Mesendoderm (in vitro differentiated cells): ENCODE measurements at regions not wholly inside any gene's neighbourhood (a gene's known extent, or its start where the extent isn't known, plus 50 kb on each side); places are given as distances from the start of the nearest gene placed in this dataset.

ENCODE experiments used
- DNase-seq: peaks from one replicate; pipeline ENCODE4 v3.0.0; 2013
- H2AK5ac ChIP-seq: 2 replicates; pipeline ENCODE4 v1.6.1; 2013; ENCODE audit warnings: low read length, inconsistent platforms
- H2BK120ac ChIP-seq: 2 replicates; pipeline ENCODE4 v1.6.1; 2013; ENCODE audit warnings: low read depth, mild to moderate bottlenecking, low read length, moderate library complexity, mixed read lengths
- H2BK15ac ChIP-seq: replicated peaks from 2 replicates; pipeline ENCODE4 v1.6.1; 2013; ENCODE audit warnings: low read depth, mild to moderate bottlenecking, moderate library complexity
- H2BK5ac ChIP-seq: 2 replicates; pipeline ENCODE4 v1.6.1; 2013; ENCODE audit warnings: low read length, inconsistent platforms
- H3K18ac ChIP-seq: 2 replicates; pipeline ENCODE4 v1.6.1; 2013; ENCODE audit warnings: mild to moderate bottlenecking, low read length, mixed read lengths
- H3K23ac ChIP-seq: one replicate; pipeline ENCODE4 v1.6.1; 2013; ENCODE audit warnings: low read length
- H3K27ac ChIP-seq: 2 replicates; pipeline ENCODE4 v1.5.1; 2013; ENCODE audit warnings: low read depth, mild to moderate bottlenecking, inconsistent platforms, low read length, moderate library complexity
- H3K27me3 ChIP-seq: 2 replicates; pipeline ENCODE4 v1.6.1; 2013; ENCODE audit warnings: low read length, control low read depth, mild to moderate bottlenecking, inconsistent platforms; ENCODE audit not compliant: insufficient read depth, poor library complexity
- H3K36me3 ChIP-seq: 2 replicates; pipeline ENCODE4 v1.6.1; 2013; ENCODE audit warnings: low read length, inconsistent platforms; ENCODE audit not compliant: control insufficient read depth, insufficient read depth
- H3K4ac ChIP-seq: one replicate; pipeline ENCODE4 v1.6.1; 2013; ENCODE audit warnings: low read depth, mild to moderate bottlenecking, low read length, moderate library complexity
- H3K4me1 ChIP-seq: 2 replicates; pipeline ENCODE4 v1.6.1; 2013; ENCODE audit warnings: low read depth, low read length, inconsistent platforms; ENCODE audit not compliant: control insufficient read depth
- H3K4me2 ChIP-seq: 2 replicates; pipeline ENCODE4 v1.6.1; 2013; ENCODE audit warnings: low read length
- H3K4me3 ChIP-seq: 2 replicates; pipeline ENCODE4 v1.5.1; 2013; ENCODE audit warnings: mild to moderate bottlenecking, low read length
- H3K56ac ChIP-seq: one replicate; pipeline ENCODE4 v1.6.1; 2013; ENCODE audit warnings: low read length
- H3K79me1 ChIP-seq: 2 replicates; pipeline ENCODE4 v1.6.1; 2013; ENCODE audit warnings: low read length, inconsistent platforms
- H3K79me2 ChIP-seq: 2 replicates; pipeline ENCODE4 v1.6.1; 2013; ENCODE audit warnings: mild to moderate bottlenecking, low read length; ENCODE audit not compliant: control insufficient read depth, insufficient read depth
- H3K9ac ChIP-seq: 2 replicates; pipeline ENCODE4 v1.6.1; 2013; ENCODE audit warnings: low read length, inconsistent platforms
- H4K5ac ChIP-seq: one replicate; pipeline ENCODE4 v1.6.1; 2013; ENCODE audit warnings: low read length
- H4K8ac ChIP-seq: one replicate; pipeline ENCODE4 v1.6.1; 2013; ENCODE audit warnings: low read depth, mild to moderate bottlenecking, control low read depth, low read length, moderate library complexity
- WGBS: extraction: QIAGEN DNeasy Blood & Tissue Kit; methylation state at CpG from one replicate; pipeline ENCODE4 v1.1.7; 2013; ENCODE audit warnings: low lambda C conversion rate, missing lambda C conversion rate; ENCODE audit not compliant: insufficient coverage; ENCODE audit errors: extremely low coverage; 5-methylcytosine and 5-hydroxymethylcytosine counted together

GRCh38 chr2:122098306-122098705 is 342.9 kb downstream of the TSN start:
- H3K79me1 ChIP-seq = no peaks in the 10 kb centered on the region
- DNase-seq = no peak
- WGBS = no CpG with 5 or more reads among the region's 1 CpG
- no peak overlapping the region for H3K23ac ChIP-seq
- no peak overlapping the region for H2AK5ac ChIP-seq
- H3K56ac ChIP-seq = no peak overlapping the region
- H3K27ac ChIP-seq = no peak overlapping the region
- no peak overlapping the region for H2BK120ac ChIP-seq
- H4K8ac ChIP-seq = no peak overlapping the region
- H3K4me1 ChIP-seq = peaks cover 4% of the 10 kb centered on the region
- no peaks in the 10 kb centered on the region for H3K79me2 ChIP-seq
- H3K18ac ChIP-seq = no peak overlapping the region
- no peaks in the 10 kb centered on the region for H3K36me3 ChIP-seq
- no peak overlapping the region for H2BK5ac ChIP-seq
- H4K5ac ChIP-seq = no peak overlapping the region
- no peak overlapping the region for H3K4ac ChIP-seq
- H3K9ac ChIP-seq = no peak overlapping the region
- no peak overlapping the region for H3K4me2 ChIP-seq
- H2BK15ac ChIP-seq = no peak overlapping the region
- H3K4me3 ChIP-seq = no peak overlapping the region
- no peaks in the 10 kb centered on the region for H3K27me3 ChIP-seq

GRCh38 chr2:122100346-122100745 is 344.9 kb downstream of the TSN start:
- no peak overlapping the region for H4K8ac ChIP-seq
- H2BK15ac ChIP-seq = no peak overlapping the region
- no peak overlapping the region for H2BK5ac ChIP-seq
- no peak overlapping the region for H4K5ac ChIP-seq
- H3K18ac ChIP-seq = peak overlapping the region; percentile 81
- no peaks in the 10 kb centered on the region for H3K27me3 ChIP-seq
- H3K4me1 ChIP-seq = peaks cover 4% of the 10 kb centered on the region
- H3K56ac ChIP-seq = peak overlapping the region; percentile 59
- H3K27ac ChIP-seq = peak overlapping the region; percentile 33
- peak; percentile 97 for DNase-seq
- H3K79me2 ChIP-seq = no peaks in the 10 kb centered on the region
- no CpG with 5 or more reads among the region's 2 CpGs for WGBS
- H3K9ac ChIP-seq = no peak overlapping the region
- no peak overlapping the region for H3K4ac ChIP-seq
- H3K36me3 ChIP-seq = no peaks in the 10 kb centered on the region
- H3K4me3 ChIP-seq = no peak overlapping the region
- H2BK120ac ChIP-seq = peak overlapping the region; percentile 29
- no peaks in the 10 kb centered on the region for H3K79me1 ChIP-seq
- H3K4me2 ChIP-seq = no peak overlapping the region
- no peak overlapping the region for H2AK5ac ChIP-seq
- peak overlapping the region; percentile 52 for H3K23ac ChIP-seq

GRCh38 chr2:122100756-122101155 is 345.3 kb downstream of the TSN start:
- Histone ChIP-seq H2BK120ac (peak overlapping the region; percentile 29), H3K18ac (peak overlapping the region; percentile 81), H3K4ac (no peak overlapping the region), H2AK5ac (no peak overlapping the region), H3K79me2 (no peaks in the 10 kb centered on the region), H3K23ac (no peak overlapping the region), H3K27me3 (no peaks in the 10 kb centered on the region), H3K4me2 (no peak overlapping the region), H3K56ac (peak overlapping the region; percentile 59), H2BK15ac (peak overlapping the region; percentile 1), H4K5ac (no peak overlapping the region), H3K9ac (no peak overlapping the region), H3K4me3 (no peak overlapping the region), H3K27ac (peak overlapping the region; percentile 33), H3K36me3 (no peaks in the 10 kb centered on the region), H4K8ac (no peak overlapping the region), H2BK5ac (no peak overlapping the region), H3K4me1 (peaks cover 4% of the 10 kb centered on the region), H3K79me1 (no peaks in the 10 kb centered on the region)
- no peak for DNase-seq

- H3K56ac ChIP-seq = peak overlapping the region; percentile 5
- no peak overlapping the region for H3K4me3 ChIP-seq
- H4K8ac ChIP-seq = no peak overlapping the region
- H2BK15ac ChIP-seq = peak overlapping the region; percentile 1
- no peak overlapping the region for H3K4me2 ChIP-seq
- peak; percentile 43 for DNase-seq
- H2BK5ac ChIP-seq = no peak overlapping the region
- H3K23ac ChIP-seq = no peak overlapping the region
- no peaks in the 10 kb centered on the region for H3K79me1 ChIP-seq
- no peak overlapping the region for H2BK120ac ChIP-seq
- H3K18ac ChIP-seq = peak overlapping the region; percentile 36
- peaks cover 4% of the 10 kb centered on the region for H3K4me1 ChIP-seq
- no peak overlapping the region for H2AK5ac ChIP-seq
- WGBS = no CpG with 5 or more reads among the region's 5 CpGs
- H4K5ac ChIP-seq = no peak overlapping the region
- H3K27ac ChIP-seq = no peak overlapping the region
- no peaks in the 10 kb centered on the region for H3K27me3 ChIP-seq
- no peaks in the 10 kb centered on the region for H3K79me2 ChIP-seq
- no peak overlapping the region for H3K9ac ChIP-seq
- no peak overlapping the region for H3K4ac ChIP-seq
- H3K36me3 ChIP-seq = no peaks in the 10 kb centered on the region
Measured at GRCh38 chr2:122101319-122101718, 345.9 kb downstream of the TSN start.

GRCh38 chr2:122105171-122105876 is 349.9 kb downstream of the TSN start:
- no peak overlapping the region for H2BK15ac ChIP-seq
- H3K79me1 ChIP-seq = no peaks in the 10 kb centered on the region
- no peak overlapping the region for H3K4ac ChIP-seq
- no peak overlapping the region for H3K9ac ChIP-seq
- no CpG with 5 or more reads among the region's 2 CpGs for whole genome bisulfite sequencing
- H3K27ac ChIP-seq = no peak overlapping the region
- no peak overlapping the region for H2BK5ac ChIP-seq
- no peak for DNase-seq
- H3K23ac ChIP-seq = no peak overlapping the region
- no peak overlapping the region for H3K18ac ChIP-seq
- H3K36me3 ChIP-seq = no peaks in the 10 kb centered on the region
- H3K4me1 ChIP-seq = peaks cover 4% of the 10 kb centered on the region
- H3K4me2 ChIP-seq = no peak overlapping the region
- no peak overlapping the region for H4K8ac ChIP-seq
- no peak overlapping the region for H3K56ac ChIP-seq
- H3K4me3 ChIP-seq = no peak overlapping the region
- no peak overlapping the region for H2AK5ac ChIP-seq
- H3K79me2 ChIP-seq = no peaks in the 10 kb centered on the region
- H4K5ac ChIP-seq = no peak overlapping the region
- no peaks in the 10 kb centered on the region for H3K27me3 ChIP-seq
- no peak overlapping the region for H2BK120ac ChIP-seq

- no peak for DNase-seq
- Histone ChIP-seq H3K56ac (no peak overlapping the region), H2BK15ac (no peak overlapping the region), H4K8ac (no peak overlapping the region), H3K79me2 (no peaks in the 10 kb centered on the region), H3K4ac (no peak overlapping the region), H3K4me2 (no peak overlapping the region), H3K4me3 (no peak overlapping the region), H2BK5ac (no peak overlapping the region), H3K27me3 (no peaks in the 10 kb centered on the region), H2AK5ac (no peak overlapping the region), H3K79me1 (no peaks in the 10 kb centered on the region), H3K18ac (no peak overlapping the region), H3K4me1 (no peaks in the 10 kb centered on the region), H4K5ac (no peak overlapping the region), H3K27ac (no peak overlapping the region), H3K9ac (no peak overlapping the region), H3K36me3 (no peaks in the 10 kb centered on the region), H3K23ac (no peak overlapping the region), H2BK120ac (no peak overlapping the region)
- no CpG with 5 or more reads among the region's 3 CpGs for WGBS
Measured at GRCh38 chr2:122105877-122106206, 350.4 kb downstream of the TSN start.
